IPS-18c (cell line): ENCODE measurements at regions not wholly inside any gene's neighbourhood (a gene's known extent, or its start where the extent isn't known, plus 50 kb on each side); places are given as distances from the start of the nearest gene placed in this dataset.

Experiments used
- H3K4me3 ChIP-seq: 2 replicates; pipeline ENCODE4 v1.7.0; 2013; ENCODE audit warnings: low read depth, mild to moderate bottlenecking, low read length, moderate library complexity; ENCODE audit not compliant: insufficient read depth
- H3K9me3 ChIP-seq: one replicate; pipeline ENCODE4 v1.6.1; 2013; ENCODE audit warnings: mild to moderate bottlenecking, low read length, moderate library complexity; ENCODE audit not compliant: control insufficient read depth, insufficient read depth

DNA sequence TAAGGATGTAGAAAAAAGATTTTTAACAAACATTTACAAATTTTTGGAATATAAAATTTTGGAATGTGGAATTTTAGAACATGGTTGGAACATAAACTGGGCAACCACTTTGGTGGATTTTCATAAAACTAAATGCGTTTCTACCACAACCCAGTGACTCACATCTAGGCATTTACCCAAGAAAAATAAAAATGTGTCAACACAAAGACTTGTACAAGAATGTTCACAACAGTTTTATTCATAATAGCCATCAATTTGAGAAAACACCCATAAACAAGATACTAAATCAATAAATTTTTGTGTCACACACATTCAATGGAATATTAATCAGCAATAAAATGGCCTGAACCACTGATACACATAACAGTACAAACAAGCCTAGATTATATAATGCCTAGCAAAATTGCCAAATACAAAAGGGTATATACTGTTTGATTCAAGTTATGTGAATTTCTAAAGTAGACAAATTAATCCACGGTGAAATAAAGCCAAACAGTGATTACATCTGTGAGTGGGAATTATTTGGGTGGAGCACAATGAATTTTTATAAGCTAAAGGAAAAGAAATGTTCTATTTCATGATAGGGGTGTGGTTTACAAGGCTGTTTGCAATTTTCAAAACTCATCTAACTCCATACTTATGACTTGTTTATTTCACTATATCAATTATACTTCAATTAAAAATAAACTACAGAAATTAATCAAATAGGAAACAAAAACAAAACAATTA lies 415.2 kb upstream of the OR4E1 start:
- H3K9me3 ChIP-seq: no peaks in the 10 kb centered on the region
- no peak overlapping the region for H3K4me3 ChIP-seq

DNA sequence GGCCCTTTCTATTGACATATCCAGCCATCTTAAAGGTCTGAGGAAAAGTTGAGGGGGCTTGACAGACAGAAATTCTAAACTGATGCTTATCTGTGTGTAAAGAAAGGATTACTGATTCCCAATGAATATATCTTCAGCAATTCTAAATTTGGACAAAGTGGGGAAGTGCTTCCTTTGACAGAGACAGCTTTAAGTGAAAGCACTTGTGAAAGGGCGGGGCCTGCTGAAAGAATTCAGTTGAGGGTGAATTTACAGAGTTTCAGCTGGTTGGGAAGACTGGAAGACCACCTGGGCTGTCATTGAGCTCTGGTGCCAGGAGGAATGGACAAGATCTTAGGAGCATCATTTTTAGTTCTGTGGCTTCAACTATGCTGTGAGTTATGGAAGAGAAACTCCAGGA lies 412.5 kb upstream of the OR4E1 start:
- no peaks in the 10 kb centered on the region for H3K9me3 ChIP-seq
- no peak overlapping the region for H3K4me3 ChIP-seq

DNA sequence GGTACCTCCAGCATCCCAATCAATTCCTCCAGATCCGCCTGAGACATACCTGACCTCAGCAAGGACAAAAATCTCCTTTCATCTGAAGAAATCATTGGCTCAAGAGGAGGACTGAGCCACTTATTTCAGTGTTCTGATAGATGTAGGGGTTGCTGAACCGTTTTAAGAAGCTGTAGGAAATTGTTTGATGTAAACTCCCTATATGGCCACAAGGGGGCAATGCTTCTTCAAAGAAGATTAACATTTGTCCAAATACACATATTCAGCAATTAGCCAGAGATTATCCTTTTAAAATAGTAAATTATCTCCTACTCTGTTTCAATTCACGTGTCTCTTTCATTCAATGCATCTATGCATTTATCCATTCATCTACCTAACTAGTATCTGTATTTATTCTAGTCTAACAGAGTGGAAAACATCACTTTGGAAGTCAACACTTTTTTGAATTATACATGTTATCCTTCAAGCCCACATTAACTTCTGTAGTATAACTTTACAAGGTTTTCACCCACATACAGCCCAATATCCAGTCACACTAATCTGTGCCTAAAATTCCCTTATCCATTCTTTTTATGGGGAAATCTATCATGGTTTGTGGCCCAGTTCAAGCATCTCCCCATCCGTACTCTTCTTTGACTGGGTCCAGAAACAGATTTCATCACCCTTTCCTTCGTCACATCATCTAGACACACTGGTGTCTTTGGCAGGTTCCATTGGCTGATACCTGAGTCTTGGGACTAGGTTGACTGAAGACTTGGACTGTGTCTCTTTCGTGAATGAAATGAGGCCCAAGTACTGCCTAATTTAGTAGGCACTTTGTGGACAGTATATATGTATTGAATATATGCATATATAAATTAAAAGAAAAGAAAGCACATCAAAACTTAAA lies 411.0 kb upstream of the OR4E1 start:
- no peak overlapping the region for H3K4me3 ChIP-seq
- no peaks in the 10 kb centered on the region for H3K9me3 ChIP-seq

DNA sequence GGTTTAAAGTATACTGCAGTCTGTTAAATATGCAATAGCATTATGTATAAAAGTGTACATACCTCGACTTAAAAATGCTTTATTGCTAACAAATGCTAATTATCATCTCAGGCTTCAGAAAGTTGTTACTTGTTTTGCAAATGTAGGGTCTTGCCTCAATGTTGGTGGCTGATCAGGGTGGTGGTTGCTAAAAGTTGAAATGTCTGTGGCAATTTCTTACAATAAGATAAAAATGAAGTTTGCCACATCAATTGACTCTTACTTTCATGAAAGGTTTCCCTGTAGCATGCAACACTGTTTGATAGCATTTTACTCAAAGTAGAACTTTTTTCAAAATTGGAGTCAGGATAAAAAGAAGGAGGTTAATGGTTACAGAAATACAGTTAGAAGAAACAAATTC lies 407.7 kb upstream of the OR4E1 start:
- H3K9me3 ChIP-seq: no peaks in the 10 kb centered on the region
- no peak overlapping the region for H3K4me3 ChIP-seq

DNA sequence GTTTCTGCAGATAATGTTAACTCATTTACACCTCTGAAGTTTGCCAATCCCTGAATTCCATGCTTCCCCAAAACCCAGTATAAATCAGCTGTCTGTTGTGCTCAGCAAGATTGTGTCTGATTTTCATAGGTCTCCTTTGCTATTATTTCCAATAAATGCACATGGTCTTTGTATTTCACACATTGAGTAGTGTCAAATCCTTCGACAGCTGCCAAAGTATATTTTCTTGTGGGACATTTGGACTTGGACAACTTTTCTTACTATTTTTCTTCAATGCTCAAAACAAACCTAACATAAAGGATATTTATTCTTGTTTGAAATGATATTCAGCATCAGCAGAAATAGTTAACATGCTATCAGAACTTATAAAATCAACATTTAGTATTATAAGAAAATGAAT lies 406.1 kb upstream of the OR4E1 start:
- Histone ChIP-seq H3K9me3 (no peaks in the 10 kb centered on the region), H3K4me3 (no peak overlapping the region)

DNA sequence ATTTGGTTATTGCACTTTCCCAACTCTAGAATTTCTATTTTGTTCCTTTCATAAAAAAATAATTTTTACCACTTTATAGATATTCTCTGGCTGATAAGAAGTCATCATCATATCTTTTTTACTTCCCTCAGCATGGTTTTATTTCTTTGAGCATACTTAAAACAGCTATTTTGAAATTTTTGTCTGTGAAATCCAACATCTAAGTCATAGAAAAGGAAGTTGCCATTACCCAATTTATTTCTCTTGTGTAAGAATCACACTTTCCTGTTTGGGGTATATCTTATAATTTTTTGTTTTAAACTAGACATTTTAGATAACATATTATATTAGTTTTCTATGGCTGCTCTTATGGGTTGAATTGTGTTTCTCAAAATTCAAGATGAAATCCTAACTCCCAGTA lies 400.2 kb upstream of the OR4E1 start:
- Histone ChIP-seq H3K4me3 (no peak overlapping the region), H3K9me3 (no peaks in the 10 kb centered on the region)

DNA sequence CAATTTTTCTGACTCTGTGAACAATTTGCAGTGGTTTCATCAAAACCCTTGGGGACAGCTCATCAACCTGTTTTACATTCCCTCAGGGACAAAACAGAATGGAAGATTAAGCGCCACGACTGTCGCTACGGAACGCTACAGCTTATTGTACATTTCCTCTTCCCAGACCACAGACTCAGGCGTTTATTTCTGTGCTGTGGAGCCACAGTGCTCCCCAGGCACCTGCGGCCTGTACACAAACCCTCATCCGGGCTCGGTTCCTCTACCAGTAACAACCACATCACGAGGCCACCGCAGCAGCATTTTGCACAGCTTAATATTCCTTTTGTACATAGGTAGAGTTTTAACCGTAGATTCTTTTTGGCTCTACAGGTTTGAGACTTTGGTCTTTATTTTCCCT lies 397.4 kb upstream of the OR4E1 start:
- H3K4me3 ChIP-seq: no peak overlapping the region

DNA sequence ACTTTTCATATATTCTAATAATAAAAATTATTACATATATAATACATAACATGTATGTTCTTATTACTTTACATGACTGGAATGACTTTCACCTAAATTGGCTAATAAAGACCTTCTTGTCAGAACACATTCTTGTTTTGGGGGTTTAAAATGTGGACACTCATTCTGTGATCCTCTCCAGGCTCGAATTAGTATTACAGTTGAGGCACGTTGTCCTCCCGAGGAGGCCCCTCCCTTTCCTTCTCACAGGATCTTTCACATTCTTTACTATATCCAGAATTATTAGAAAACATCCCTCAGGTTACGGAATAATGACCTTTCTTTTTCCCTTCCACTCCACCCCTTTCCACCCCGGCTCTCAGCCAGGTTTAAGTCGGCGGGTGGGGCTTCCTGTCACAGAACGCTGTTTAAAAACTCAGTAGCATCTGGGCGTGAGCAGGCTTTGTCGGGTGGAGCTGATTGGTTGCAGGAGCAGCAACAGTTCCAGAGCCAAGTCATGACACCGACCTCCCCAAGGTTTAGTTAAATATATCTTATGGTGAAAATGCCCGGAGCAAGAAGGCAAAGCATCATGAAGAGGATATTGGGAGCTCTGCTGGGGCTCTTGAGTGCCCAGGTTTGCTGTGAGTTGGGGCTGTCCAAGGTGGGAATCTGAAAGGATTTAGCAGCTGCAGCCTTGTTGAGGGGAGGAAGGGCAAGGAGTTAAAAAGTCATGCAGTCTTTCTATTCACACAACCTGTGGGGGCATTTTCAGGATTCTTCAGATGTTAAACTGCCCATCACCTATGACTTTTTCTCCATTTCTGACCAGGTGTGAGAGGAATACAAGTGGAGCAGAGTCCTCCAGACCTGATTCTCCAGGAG lies 396.7 kb upstream of the OR4E1 start:
- H3K4me3 ChIP-seq: peak overlapping the region; percentile 35; the same call in 1 of the 2 replicates
- H3K9me3 ChIP-seq: no peaks in the 10 kb centered on the region

More for the DNA sequence above, 397.4 kb upstream of the OR4E1 start:
- no peaks in the 10 kb centered on the region for H3K9me3 ChIP-seq

DNA sequence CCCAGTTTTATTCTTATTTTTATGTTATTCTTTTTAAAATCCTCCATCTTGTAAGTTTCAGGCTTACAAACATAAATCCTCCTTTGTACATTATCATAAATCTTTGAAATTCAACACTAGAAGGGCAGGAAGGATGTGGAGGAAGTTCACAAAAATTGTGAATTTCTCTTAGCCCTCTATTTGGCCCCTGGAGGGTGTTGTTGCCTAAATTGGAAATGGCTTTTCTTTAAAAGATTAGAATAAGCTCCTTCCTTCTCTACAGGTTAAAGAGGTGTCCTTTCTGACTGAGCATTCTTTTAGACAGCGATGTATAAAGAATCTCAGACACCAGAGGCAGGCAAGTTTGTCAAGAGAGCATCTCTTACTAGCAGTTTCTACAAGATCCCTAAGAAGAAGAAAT lies 391.7 kb upstream of the OR4E1 start:
- H3K4me3 ChIP-seq: no peak overlapping the region
- H3K9me3 ChIP-seq: no peaks in the 10 kb centered on the region

DNA sequence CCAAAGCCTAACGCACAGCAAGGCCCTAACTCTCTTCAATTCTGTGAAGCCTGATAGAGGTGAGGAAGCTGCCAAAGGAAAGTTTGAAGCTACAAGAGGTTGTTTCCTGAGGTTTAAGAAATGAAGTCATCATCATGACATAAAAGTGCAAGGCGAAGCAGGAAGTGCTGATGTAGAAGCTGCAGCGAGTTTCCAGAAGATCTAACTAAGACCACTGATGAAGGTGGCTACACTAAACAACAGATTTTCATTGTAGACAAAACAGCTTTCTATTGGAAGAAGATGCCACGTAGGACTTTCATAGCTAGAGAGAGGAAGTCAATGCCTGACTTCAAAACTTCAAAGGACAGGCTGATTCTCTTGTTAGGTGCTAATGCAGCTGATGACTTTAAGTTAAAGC lies 385.6 kb upstream of the OR4E1 start:
- H3K9me3 ChIP-seq: no peaks in the 10 kb centered on the region
- no peak overlapping the region for H3K4me3 ChIP-seq

DNA sequence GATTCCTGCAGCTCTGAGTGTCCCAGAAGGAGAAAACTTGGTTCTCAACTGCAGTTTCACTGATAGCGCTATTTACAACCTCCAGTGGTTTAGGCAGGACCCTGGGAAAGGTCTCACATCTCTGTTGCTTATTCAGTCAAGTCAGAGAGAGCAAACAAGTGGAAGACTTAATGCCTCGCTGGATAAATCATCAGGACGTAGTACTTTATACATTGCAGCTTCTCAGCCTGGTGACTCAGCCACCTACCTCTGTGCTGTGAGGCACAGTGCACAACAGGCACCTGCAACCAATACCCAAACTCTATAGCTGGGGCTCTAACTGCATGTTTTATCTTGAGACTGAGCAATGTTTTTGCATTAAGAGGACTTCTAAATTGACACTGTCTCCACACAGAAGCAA lies 379.2 kb upstream of the OR4E1 start:
- Histone ChIP-seq H3K9me3 (no peaks in the 10 kb centered on the region), H3K4me3 (no peak overlapping the region)

DNA sequence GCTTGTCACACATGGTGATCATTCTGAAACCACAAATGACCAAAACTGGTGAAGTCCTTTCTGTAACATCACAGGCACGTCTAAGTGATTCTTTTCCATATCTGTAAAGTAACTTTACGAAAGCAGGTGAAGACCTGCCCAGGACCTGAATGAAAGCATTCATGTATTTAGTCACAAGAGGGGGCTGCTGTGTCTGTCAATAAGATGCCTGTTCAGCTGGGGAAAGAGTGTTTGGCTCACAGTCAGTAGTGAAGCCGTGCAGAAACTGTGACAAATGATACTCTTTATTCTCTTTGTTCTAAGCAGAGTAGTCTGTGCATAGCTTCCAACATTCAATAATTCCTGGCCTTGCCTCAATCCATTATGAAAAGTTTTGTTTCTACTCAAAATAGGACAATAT lies 373.5 kb upstream of the OR4E1 start:
- Histone ChIP-seq H3K9me3 (no peaks in the 10 kb centered on the region), H3K4me3 (no peak overlapping the region)

DNA sequence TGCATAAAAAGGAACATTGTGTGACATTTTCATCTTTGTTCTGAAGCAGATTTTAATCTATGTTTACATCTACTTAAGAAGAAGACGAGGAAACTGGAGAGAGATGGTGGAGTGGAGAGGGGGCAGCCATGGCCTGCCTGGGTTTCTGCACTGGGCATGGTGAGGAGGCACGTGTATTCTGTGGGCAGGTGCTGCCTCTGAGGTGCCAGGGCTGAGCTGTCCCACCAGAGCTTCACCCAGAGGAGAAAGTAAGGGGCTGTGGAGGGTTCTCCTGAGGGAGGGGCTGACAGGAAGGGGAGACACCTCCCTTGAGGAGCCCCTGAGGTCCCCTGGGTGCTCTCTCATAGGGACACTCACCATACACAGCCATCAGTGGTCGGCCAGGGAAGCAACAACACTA lies 372.4 kb upstream of the OR4E1 start:
- H3K9me3 ChIP-seq: no peaks in the 10 kb centered on the region
- no peak overlapping the region for H3K4me3 ChIP-seq

DNA sequence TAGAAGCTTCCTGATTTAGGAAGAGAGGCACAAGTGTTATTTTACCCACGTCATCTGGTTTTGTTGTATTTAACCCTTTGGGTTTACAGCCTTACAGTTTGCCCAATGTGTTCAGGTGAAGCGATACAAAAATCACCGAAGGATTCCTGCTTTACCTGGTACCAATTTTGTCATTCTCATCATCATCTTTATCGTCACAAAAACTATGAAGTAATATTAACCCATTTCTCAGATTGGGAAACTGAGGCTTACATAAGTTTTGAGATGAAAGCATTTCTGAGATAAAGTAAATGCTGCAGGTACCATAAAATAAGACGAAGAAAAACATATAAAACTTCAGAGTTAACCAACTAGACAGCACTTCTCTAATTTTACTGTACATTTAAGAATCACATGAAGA lies 370.6 kb upstream of the OR4E1 start:
- no peak overlapping the region for H3K4me3 ChIP-seq
- H3K9me3 ChIP-seq: no peaks in the 10 kb centered on the region

DNA sequence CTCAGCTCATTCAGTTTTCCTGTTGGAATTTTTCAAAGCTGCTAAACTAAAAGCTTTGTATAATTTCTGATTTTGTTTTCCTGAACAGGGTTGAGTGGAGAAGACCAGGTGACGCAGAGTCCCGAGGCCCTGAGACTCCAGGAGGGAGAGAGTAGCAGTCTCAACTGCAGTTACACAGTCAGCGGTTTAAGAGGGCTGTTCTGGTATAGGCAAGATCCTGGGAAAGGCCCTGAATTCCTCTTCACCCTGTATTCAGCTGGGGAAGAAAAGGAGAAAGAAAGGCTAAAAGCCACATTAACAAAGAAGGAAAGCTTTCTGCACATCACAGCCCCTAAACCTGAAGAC lies 367.1 kb upstream of the OR4E1 start:
- no peaks in the 10 kb centered on the region for H3K9me3 ChIP-seq
- no peak overlapping the region for H3K4me3 ChIP-seq

DNA sequence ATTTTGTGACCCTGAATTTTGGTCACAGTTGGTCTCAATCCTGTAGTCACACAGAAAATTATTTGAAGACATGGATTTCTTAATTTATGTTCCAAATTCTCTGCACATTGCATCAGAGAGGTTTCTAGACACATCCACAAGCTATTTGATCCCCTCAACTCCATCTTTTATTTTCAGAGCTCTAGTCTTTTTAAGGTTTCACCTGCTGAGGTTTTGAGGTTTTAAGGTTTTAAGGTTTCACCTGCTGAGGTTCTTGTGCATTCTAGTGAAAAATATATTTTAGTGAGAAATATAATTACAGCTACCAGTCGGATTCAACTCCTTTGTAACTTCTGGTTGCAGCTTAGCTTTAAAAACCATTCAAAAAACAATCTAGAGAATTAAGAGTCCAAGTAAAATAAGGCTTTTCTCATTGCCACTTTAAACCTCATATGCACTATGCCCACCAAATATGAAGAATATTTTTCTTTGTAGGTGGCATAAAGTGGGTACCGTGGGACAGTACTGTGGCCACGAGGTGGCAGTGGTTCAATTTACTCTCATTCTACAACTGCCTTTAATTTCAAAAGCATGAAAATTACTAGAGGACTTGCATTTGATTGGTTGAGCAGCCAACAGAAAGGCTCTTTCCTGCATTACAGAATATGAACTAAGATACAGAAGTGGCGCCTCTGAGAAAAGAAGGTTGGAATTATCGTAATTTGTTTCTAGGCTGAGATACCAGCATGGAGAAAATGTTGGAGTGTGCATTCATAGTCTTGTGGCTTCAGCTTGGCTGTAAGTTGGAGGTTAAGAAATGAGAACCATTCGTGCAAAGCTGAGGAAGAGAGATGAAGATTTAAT lies 366.5 kb upstream of the OR4E1 start:
- no peaks in the 10 kb centered on the region for H3K9me3 ChIP-seq
- no peak overlapping the region for H3K4me3 ChIP-seq
